Endothelial cell of umbilical vein (primary cell): ENCODE measurements at regions not wholly inside any gene's neighbourhood (a gene's known extent, or its start where the extent isn't known, plus 50 kb on each side); places are given as distances from the start of the nearest gene placed in this dataset.

Experiments
- BruUV-seq: library from RNA; stranded (reverse); fragments of 400-500 nt; replicated peaks from 2 replicates; lab custom pipeline; 2021; lab: Mats Ljungman, UMichigan
- CTCF ChIA-PET: fragments of 300-600, 350-600 bp; sonication (Branson Sonifier 250); formaldehyde crosslinking; loops from one replicate; lab custom pipeline; 2021; ENCODE audit warnings: antibody characterized with exemption, inconsistent platforms; lab: Charles Lee
- POLR2A ChIA-PET: fragments of 300-600, 350-600 bp; sonication (Branson Sonifier 250); formaldehyde crosslinking; loops from one replicate; lab custom pipeline; 2021; ENCODE audit warnings: antibody characterized with exemption, inconsistent platforms; lab: Charles Lee
- DNase-seq: peaks from one replicate; pipeline ENCODE4 v3.0.0-alpha.2; 2011; ENCODE audit warnings: low read depth, low spot score
- FAIRE-seq: peaks from 2 replicates; lab custom pipeline; 2011; peaks lifted over from hg19 to GRCh38; lab: Jason Lieb, UNC
- H2AFZ ChIP-seq: 2 replicates; pipeline ENCODE4 v1.6.0; 2012; ENCODE audit warnings: low read depth, low read length, control low read depth, inconsistent platforms
- H3K27ac ChIP-seq: 2 replicates; pipeline ENCODE4 v1.5.1; 2011; ENCODE audit warnings: low read depth, mild to moderate bottlenecking, control low read depth, low read length, moderate library complexity; ENCODE audit not compliant: insufficient read depth
- H3K27me3 ChIP-seq, 2 experiments: 2 replicates each; pipeline versions ENCODE4 v1.6.0 to v1.6.1; 2011; ENCODE audit warnings: low read length in 2 of 2, mixed read lengths in 1 of 2; ENCODE audit not compliant: control insufficient read depth in 2 of 2, insufficient read depth in 2 of 2
- H3K36me3 ChIP-seq, 2 experiments: 2 replicates in 1 of 2; 3 replicates in 1 of 2; pipeline ENCODE4 v1.5.1; 2011; ENCODE audit warnings: low read length in 2 of 2, mild to moderate bottlenecking in 1 of 2, moderate library complexity in 1 of 2; ENCODE audit not compliant: control insufficient read depth in 2 of 2, insufficient read depth in 2 of 2; ENCODE audit errors: extremely low read depth in 1 of 2
- H3K4me1 ChIP-seq: 3 replicates; pipeline ENCODE4 v1.5.1; 2011; ENCODE audit warnings: mild to moderate bottlenecking, low read length; ENCODE audit not compliant: control insufficient read depth, insufficient read depth; ENCODE audit errors: extremely low read depth
- H3K4me2 ChIP-seq: 2 replicates; pipeline ENCODE4 v1.6.1; 2011; ENCODE audit warnings: low read length, control low read depth, mixed read lengths; ENCODE audit not compliant: insufficient read depth
- H3K4me3 ChIP-seq, 3 experiments: fragments of 200-600 bp in 1 of 3; sonication (generic), shearing (Covaris generic) in 1 of 3; replicated peaks in 1 of 3; 2 replicates each; pipeline ENCODE4 v1.5.1; 2011 to 2016; ENCODE audit warnings: control low read depth in 3 of 3, low read length in 3 of 3, mild to moderate bottlenecking in 2 of 3, inconsistent platforms in 1 of 3, low read depth in 1 of 3, moderate library complexity in 1 of 3; ENCODE audit not compliant: insufficient read depth in 1 of 3
- H3K79me2 ChIP-seq: 2 replicates; pipeline ENCODE4 v1.6.0; 2012; ENCODE audit warnings: low read length, inconsistent platforms; ENCODE audit not compliant: control insufficient read depth, insufficient read depth
- H3K9ac ChIP-seq: replicated peaks from 2 replicates; pipeline ENCODE3; 2011; ENCODE audit warnings: low read length, control low read depth; ENCODE audit not compliant: insufficient read depth; ENCODE audit errors: extremely low read depth
- H3K9me1 ChIP-seq: replicated peaks from 3 replicates; pipeline ENCODE4 v1.6.0; 2011; ENCODE audit warnings: mild to moderate bottlenecking, low read length; ENCODE audit not compliant: control insufficient read depth, insufficient read depth; ENCODE audit errors: extremely low read depth
- H3K9me3 ChIP-seq: replicated peaks from 2 replicates; pipeline ENCODE4 v1.5.1; 2012; ENCODE audit warnings: low read length, inconsistent platforms; ENCODE audit not compliant: control insufficient read depth, insufficient read depth
- H4K20me1 ChIP-seq: replicated peaks from 2 replicates; pipeline ENCODE3; 2011; ENCODE audit warnings: mild to moderate bottlenecking, low read length; ENCODE audit not compliant: control insufficient read depth, insufficient read depth; ENCODE audit errors: extremely low read depth
- EZH2 ChIP-seq: IDR thresholded peaks from 2 replicates; pipeline ENCODE4 v1.6.1; 2012; ENCODE audit warnings: borderline replicate concordance, low read depth, mild to moderate bottlenecking, moderate library complexity, low read length, inconsistent platforms; ENCODE audit not compliant: severe bottlenecking
- FOS ChIP-seq: IDR thresholded peaks from 2 replicates; pipeline ENCODE4 v1.6.1; 2011; ENCODE audit warnings: mild to moderate bottlenecking, low read length, moderate library complexity, borderline replicate concordance; ENCODE audit not compliant: insufficient read depth
- GATA2 ChIP-seq: IDR thresholded peaks from 2 replicates; pipeline ENCODE4 v1.7.0; 2011; ENCODE audit warnings: low read depth, mild to moderate bottlenecking, moderate library complexity, mixed read lengths, low read length; ENCODE audit not compliant: insufficient read length, insufficient read depth
- JUN ChIP-seq: IDR thresholded peaks from 2 replicates; pipeline ENCODE4 v1.6.1; 2011; ENCODE audit warnings: borderline replicate concordance, low read depth; ENCODE audit not compliant: insufficient read length, insufficient read depth
- MYC ChIP-seq: IDR thresholded peaks from one replicate; pipeline ENCODE4 v1.6.1; 2011; ENCODE audit warnings: mild to moderate bottlenecking, low read depth, low read length
- POLR2A ChIP-seq: IDR thresholded peaks from 2 replicates; pipeline ENCODE4 v1.6.1; 2012; ENCODE audit warnings: low read depth, mild to moderate bottlenecking, control low read depth, low read length
- POLR2AphosphoS5 ChIP-seq: IDR thresholded peaks from 2 replicates; pipeline ENCODE4 v1.6.1; 2012; ENCODE audit warnings: low read depth, mild to moderate bottlenecking, control low read depth, low read length, moderate library complexity; ENCODE audit not compliant: insufficient read depth
- dilution Hi-C: fragments of 300-500 bp; cut with MboI; formaldehyde crosslinking; loops from one replicate; pipeline ENCODE4 v1.15.0; 2019; ENCODE audit warnings: low sequenced_read_pairs; ENCODE audit not compliant: extremely low pct_ligation_motif_present
- intact Hi-C: fragments of 100-400 bp; cut with micrococcal nuclease; formaldehyde crosslinking; loops from one replicate; pipeline ENCODE4 v1.10.0; 2022
- TF ChIP-seq, protein P1 (sequence below): IDR thresholded peaks from 2 replicates; pipeline ENCODE4 v1.6.1; 2011; ENCODE audit not compliant: insufficient read depth, insufficient read length
- TF ChIP-seq, protein P2 (sequence below), 2 donors: IDR thresholded peaks; 1 replicate in 1 of 2; 2 replicates in 1 of 2; pipeline ENCODE4 v1.5.1; 2011; ENCODE audit warnings: low read length in 2 of 2, mild to moderate bottlenecking in 2 of 2, moderate library complexity in 2 of 2, control low read depth in 1 of 2, inconsistent platforms in 1 of 2, low read depth in 1 of 2; ENCODE audit not compliant: insufficient read depth in 1 of 2; ENCODE audit errors: extremely low read depth in 1 of 2

DNA sequence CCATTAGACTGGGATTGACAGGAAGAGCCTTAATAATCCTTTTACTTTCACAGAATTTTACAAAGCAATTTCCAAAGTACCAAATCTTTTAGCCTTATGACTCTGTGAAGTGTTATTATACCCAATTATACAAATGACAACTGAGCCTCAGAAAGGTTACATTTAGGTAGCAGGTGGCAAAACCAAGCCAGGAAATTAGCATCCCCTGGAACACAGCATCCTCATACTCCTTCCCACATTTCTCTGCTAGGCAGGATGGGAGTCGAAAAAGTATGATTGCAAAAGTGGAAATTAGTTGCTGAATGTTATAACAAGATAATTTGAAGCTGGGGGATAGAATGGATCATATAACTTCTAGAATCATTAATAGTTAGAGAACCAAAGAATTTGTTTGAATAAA lies 359.7 kb upstream of the PDGFD start:
- intact Hi-C loops (no loop called here), dilution Hi-C loops (no loop called here)
- no peak overlapping the region for H3K9ac ChIP-seq
- TF ChIP-seq MYC (no peak), JUN (no peak), EZH2 (no peak), FOS (no peak), POLR2A (no peak), POLR2AphosphoS5 (no peak), GATA2 (no peak)
- TF ChIP-seq, protein P1, sequence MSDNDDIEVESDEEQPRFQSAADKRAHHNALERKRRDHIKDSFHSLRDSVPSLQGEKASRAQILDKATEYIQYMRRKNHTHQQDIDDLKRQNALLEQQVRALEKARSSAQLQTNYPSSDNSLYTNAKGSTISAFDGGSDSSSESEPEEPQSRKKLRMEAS: no peak
- TF ChIP-seq, protein P2, sequence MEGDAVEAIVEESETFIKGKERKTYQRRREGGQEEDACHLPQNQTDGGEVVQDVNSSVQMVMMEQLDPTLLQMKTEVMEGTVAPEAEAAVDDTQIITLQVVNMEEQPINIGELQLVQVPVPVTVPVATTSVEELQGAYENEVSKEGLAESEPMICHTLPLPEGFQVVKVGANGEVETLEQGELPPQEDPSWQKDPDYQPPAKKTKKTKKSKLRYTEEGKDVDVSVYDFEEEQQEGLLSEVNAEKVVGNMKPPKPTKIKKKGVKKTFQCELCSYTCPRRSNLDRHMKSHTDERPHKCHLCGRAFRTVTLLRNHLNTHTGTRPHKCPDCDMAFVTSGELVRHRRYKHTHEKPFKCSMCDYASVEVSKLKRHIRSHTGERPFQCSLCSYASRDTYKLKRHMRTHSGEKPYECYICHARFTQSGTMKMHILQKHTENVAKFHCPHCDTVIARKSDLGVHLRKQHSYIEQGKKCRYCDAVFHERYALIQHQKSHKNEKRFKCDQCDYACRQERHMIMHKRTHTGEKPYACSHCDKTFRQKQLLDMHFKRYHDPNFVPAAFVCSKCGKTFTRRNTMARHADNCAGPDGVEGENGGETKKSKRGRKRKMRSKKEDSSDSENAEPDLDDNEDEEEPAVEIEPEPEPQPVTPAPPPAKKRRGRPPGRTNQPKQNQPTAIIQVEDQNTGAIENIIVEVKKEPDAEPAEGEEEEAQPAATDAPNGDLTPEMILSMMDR (IDR thresholded peaks at IDR 0.05; ENCODE audit: extremely low read depth in 1 of 2, insufficient read depth in 1 of 2, low read depth in 1 of 2, low read length in 2 of 2): no peak
- H3K4me2 ChIP-seq: no peak overlapping the region
- no peaks in the 10 kb centered on the region for H4K20me1 ChIP-seq
- no peaks in the 10 kb centered on the region for H3K36me3 ChIP-seq
- no peak overlapping the region for H3K4me3 ChIP-seq
- POLR2A ChIA-PET: no interaction called here
- no peak overlapping the region for H3K27ac ChIP-seq
- H3K4me1 ChIP-seq: no peaks in the 10 kb centered on the region
- H3K9me1 ChIP-seq: no peaks in the 10 kb centered on the region
- H2AFZ ChIP-seq: no peak overlapping the region
- H3K9me3 ChIP-seq: no peaks in the 10 kb centered on the region
- FAIRE-seq: no peak
- no peaks in the 10 kb centered on the region for H3K79me2 ChIP-seq
- no peaks in the 10 kb centered on the region for H3K27me3 ChIP-seq
- DNase-seq: no peak
- CTCF ChIA-PET: interaction anchor here (1.2 kb wide), 1 partner anchor 8 kb away, joined by 3 read pairs; no protein-coding TSS in a partner anchor
- no TSS peak for BruUV-seq
